Memory B cell (primary cell): ENCODE measurements at regions not wholly inside any gene's neighbourhood (a gene's known extent, or its start where the extent isn't known, plus 50 kb on each side); places are given as distances from the start of the nearest gene placed in this dataset.
"Not testable (repeated sequence)": the region's sequence is repeated elsewhere in the genome, so short reads cannot be mapped to it uniquely, and the experiment has no call there.

Source experiments
- ATAC-seq: fragments of 150-1000 bp; cut with Tn5 transposase; 2 replicates; pipeline ENCODE4 v1.10.0; 2021; ENCODE audit warnings: low read depth, mild to moderate bottlenecking, moderate library complexity
- DNase-seq, 2 donors: peaks; one replicate each; pipeline ENCODE4 v3.0.0; 2022; ENCODE audit warnings: low spot score in 2 of 2
- H3K27ac Mint-ChIP-seq: one replicate; pipeline ENCODE4 v1.8.0; 2022; ENCODE audit warnings: mild to moderate bottlenecking, moderate library complexity, mixed read lengths
- H3K27me3 Mint-ChIP-seq: one replicate; pipeline ENCODE4 v1.8.0; 2022; ENCODE audit warnings: mixed read lengths
- H3K36me3 Mint-ChIP-seq: one replicate; pipeline ENCODE4 v1.8.0; 2022; ENCODE audit warnings: mild to moderate bottlenecking, mixed read lengths
- H3K4me1 Mint-ChIP-seq: one replicate; pipeline ENCODE4 v1.8.0; 2022; ENCODE audit warnings: mixed read lengths
- H3K4me3 Mint-ChIP-seq: one replicate; pipeline ENCODE4 v1.8.0; 2022; ENCODE audit warnings: mild to moderate bottlenecking, moderate library complexity, mixed read lengths
- H3K9me3 Mint-ChIP-seq: one replicate; pipeline ENCODE4 v1.8.0; 2022; ENCODE audit warnings: mixed read lengths

DNA sequence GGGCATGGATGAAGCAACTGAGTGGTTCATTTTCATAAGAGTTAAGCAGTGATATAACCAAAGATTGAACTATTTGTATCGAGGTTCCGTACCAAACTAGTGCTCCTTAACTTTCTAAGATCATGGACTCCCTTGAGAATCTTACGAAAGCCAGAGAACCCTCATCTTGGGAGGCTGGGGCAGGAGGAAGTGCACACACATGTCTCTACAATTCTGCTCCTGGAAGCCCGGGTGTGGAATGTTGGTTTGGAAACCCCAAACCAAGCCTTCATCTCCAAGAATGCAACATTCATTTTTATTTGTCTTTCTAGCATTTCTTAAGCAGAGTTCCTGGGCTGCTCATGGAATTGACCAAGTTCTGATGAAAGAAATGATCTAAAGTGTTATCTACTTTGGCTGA is 215.0 kb upstream of the PRNP start:
- H3K27ac Mint-ChIP-seq, result no peak overlapping the region
- no peaks in the 10 kb centered on the region for H3K4me1 Mint-ChIP-seq
- DNase-seq (no peak), ATAC-seq (no peak)
- no peaks in the 10 kb centered on the region for H3K36me3 Mint-ChIP-seq
- no peaks in the 10 kb centered on the region for H3K9me3 Mint-ChIP-seq
- H3K27me3 Mint-ChIP-seq, result peaks cover 2% of the 10 kb centered on the region
- no peak overlapping the region for H3K4me3 Mint-ChIP-seq

GRCh38 chr20:4470375-4470774 is 215.9 kb upstream of the PRNP start:
- H3K36me3 Mint-ChIP-seq, result no peaks in the 10 kb centered on the region
- ATAC-seq (no peak), DNase-seq (no peak)
- no peaks in the 10 kb centered on the region for H3K9me3 Mint-ChIP-seq
- H3K4me1 Mint-ChIP-seq, result no peaks in the 10 kb centered on the region
- no peak overlapping the region for H3K27ac Mint-ChIP-seq
- H3K27me3 Mint-ChIP-seq, result peaks cover 6% of the 10 kb centered on the region
- no peak overlapping the region for H3K4me3 Mint-ChIP-seq

GRCh38 chr20:4469910-4470309 is 216.3 kb upstream of the PRNP start:
- DNase-seq, result no peak
- H3K4me1 Mint-ChIP-seq, result no peaks in the 10 kb centered on the region
- no peaks in the 10 kb centered on the region for H3K36me3 Mint-ChIP-seq
- peaks cover 8% of the 10 kb centered on the region for H3K27me3 Mint-ChIP-seq
- H3K4me3 Mint-ChIP-seq, result no peak overlapping the region
- no peak overlapping the region for H3K27ac Mint-ChIP-seq
- H3K9me3 Mint-ChIP-seq, result no peaks in the 10 kb centered on the region
- ATAC-seq, result no peak

DNA sequence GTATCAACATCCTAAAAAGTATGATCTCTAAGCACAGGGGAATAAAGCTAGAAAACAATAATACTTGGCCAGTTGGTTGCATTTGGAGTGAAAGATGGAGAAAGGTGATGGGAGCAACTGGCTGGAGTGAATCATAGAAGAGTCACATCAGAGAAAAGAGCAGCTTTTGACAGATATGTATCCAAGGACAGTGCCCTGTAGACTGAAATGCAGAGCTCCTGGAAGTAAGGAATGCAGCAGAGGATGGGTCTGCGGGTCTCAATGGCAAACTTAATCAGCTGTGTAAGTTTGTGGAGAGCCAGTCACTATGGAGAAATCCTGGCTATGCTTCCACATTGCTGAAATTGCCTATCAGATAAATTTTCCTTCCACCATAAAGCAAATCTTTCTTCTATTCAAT is 218.1 kb upstream of the PRNP start:
- Mint-ChIP-seq H3K36me3 (no peaks in the 10 kb centered on the region), H3K27me3 (peaks cover 5% of the 10 kb centered on the region), H3K27ac (no peak overlapping the region), H3K4me3 (no peak overlapping the region), H3K4me1 (no peaks in the 10 kb centered on the region), H3K9me3 (no peaks in the 10 kb centered on the region)
- DNase-seq (no peak), ATAC-seq (no peak)

- DNase-seq, result no peak
- Mint-ChIP-seq H3K9me3 (no peaks in the 10 kb centered on the region), H3K4me3 (no peak overlapping the region), H3K36me3 (no peaks in the 10 kb centered on the region), H3K4me1 (no peaks in the 10 kb centered on the region), H3K27me3 (peaks cover 5% of the 10 kb centered on the region), H3K27ac (no peak overlapping the region)
- ATAC-seq, result no peak
These were observed 216.9 kb upstream of the ADRA1D start for GRCh38 chr20:4465855-4466545.

DNA sequence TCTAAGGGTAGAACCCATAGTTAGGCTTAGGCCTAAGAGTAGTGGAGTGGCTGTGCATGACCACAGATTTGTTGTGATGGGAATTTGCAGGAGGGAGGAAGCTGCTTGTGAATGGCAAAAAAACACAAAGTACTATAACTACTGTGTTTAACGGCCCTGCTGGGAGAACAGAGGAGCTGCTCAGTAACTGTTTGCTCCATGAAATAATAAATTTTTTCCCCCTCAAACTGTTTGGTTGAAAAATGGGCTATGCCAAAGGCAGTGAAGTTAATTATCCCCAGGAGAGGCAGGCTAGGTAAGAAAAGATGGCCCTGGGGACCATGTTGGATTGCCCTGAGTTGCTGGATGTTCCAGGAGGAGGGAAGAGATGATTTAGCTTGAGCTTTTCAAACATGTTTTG is 216.1 kb upstream of the ADRA1D start:
- H3K27me3 Mint-ChIP-seq, result peaks cover 5% of the 10 kb centered on the region
- H3K4me1 Mint-ChIP-seq, result no peaks in the 10 kb centered on the region
- ATAC-seq (no peak), DNase-seq (no peak)
- H3K9me3 Mint-ChIP-seq, result no peaks in the 10 kb centered on the region
- no peaks in the 10 kb centered on the region for H3K36me3 Mint-ChIP-seq
- no peak overlapping the region for H3K4me3 Mint-ChIP-seq
- H3K27ac Mint-ChIP-seq, result no peak overlapping the region

DNA sequence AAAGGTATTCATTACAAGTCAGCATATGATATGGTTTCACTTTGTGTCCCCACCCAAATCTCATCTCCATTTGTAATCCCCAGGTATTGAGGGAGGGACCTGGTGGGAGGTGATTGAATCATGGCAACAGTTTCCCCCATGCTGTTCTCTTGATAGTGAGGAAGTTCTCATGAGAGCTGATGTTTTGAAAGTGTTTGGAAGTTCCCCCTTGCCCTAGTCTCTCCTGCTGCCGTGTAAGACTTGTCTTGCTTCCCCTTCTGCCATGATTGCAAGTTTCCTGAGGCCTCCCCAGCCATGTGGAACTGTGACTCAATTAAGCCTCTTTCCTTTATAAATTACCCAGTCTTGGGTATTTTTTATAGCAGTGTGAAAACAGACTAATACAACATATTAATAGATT is 213.7 kb upstream of the ADRA1D start:
- H3K4me3 Mint-ChIP-seq, H3K4me1 Mint-ChIP-seq, H3K27ac Mint-ChIP-seq, DNase-seq, H3K36me3 Mint-ChIP-seq, ATAC-seq, H3K27me3 Mint-ChIP-seq, H3K9me3 Mint-ChIP-seq: not testable (repeated sequence)

- Mint-ChIP-seq H3K36me3 (no peaks in the 10 kb centered on the region), H3K9me3 (peaks cover 6% of the 10 kb centered on the region), H3K4me3 (no peak overlapping the region), H3K27ac (no peak overlapping the region), H3K4me1 (no peaks in the 10 kb centered on the region), H3K27me3 (no peaks in the 10 kb centered on the region)
- no peak for ATAC-seq
- no peak for DNase-seq
These were observed 210.0 kb upstream of the ADRA1D start for GRCh38 chr20:4459081-4459480.

DNA sequence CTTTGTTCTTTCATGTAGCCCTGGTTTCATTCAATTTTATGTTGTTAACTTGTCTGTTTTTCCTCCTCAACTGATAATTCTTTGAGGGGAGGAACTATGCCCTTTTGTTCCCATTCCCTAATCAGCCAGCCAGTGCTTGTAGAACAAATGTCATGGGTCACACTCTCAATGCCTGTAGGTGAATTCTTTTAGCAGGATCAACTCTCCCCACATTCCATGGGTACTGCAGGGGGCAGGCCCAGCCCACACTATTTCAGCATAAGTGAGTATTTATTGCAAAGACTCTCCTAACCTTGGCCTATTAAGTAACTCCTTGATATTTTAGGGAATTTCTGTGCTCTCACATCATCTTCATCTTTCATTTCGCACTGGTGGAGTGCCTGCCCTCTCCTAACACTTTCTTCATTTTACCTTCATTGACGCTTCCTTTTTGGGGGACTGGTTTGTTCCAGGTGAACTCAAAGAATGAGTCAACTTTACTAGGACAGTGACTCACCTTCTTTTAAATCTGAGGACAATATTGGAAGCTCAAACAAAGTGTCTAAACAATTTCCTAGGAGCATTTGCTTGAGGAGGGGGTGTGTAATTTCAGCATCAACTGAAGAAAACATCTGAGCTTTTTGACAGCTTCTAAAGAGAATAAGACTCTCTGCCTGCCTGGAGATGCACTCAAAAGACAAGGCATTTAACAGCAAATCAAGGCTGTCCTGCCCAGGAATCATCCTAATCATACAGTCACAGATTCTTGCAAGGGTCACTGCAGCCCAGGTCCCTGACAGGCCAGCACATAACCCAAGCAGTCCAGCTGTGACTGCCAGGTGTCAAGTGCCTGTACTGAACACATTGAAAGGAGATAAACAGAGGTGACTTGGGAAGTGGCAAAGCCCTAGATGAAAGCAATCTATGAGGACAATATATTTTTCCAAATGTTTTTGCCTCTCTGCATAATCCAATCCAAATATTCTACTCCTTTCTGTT is 208.8 kb upstream of the ADRA1D start:
- Mint-ChIP-seq H3K4me1 (no peaks in the 10 kb centered on the region), H3K27me3 (peaks cover 1% of the 10 kb centered on the region), H3K36me3 (no peaks in the 10 kb centered on the region), H3K9me3 (peaks cover 6% of the 10 kb centered on the region), H3K27ac (no peak overlapping the region), H3K4me3 (no peak overlapping the region)
- no peak for ATAC-seq
- no peak for DNase-seq

GRCh38 chr20:4455996-4456395 is 206.9 kb upstream of the ADRA1D start:
- no peak overlapping the region for H3K27ac Mint-ChIP-seq
- no peaks in the 10 kb centered on the region for H3K4me1 Mint-ChIP-seq
- DNase-seq (no peak), ATAC-seq (no peak)
- H3K9me3 Mint-ChIP-seq, result peaks cover 6% of the 10 kb centered on the region
- no peak overlapping the region for H3K4me3 Mint-ChIP-seq
- H3K36me3 Mint-ChIP-seq, result no peaks in the 10 kb centered on the region
- H3K27me3 Mint-ChIP-seq, result peaks cover 5% of the 10 kb centered on the region

GRCh38 chr20:4455301-4455701 is 206.2 kb upstream of the ADRA1D start:
- no peak for DNase-seq
- Mint-ChIP-seq H3K9me3 (peaks cover 6% of the 10 kb centered on the region), H3K36me3 (no peaks in the 10 kb centered on the region), H3K4me3 (no peak overlapping the region), H3K4me1 (no peaks in the 10 kb centered on the region), H3K27me3 (peaks cover 5% of the 10 kb centered on the region), H3K27ac (no peak overlapping the region)
- ATAC-seq, result no peak

- Mint-ChIP-seq H3K9me3 (peaks cover 6% of the 10 kb centered on the region), H3K27ac (no peak overlapping the region), H3K4me1 (no peaks in the 10 kb centered on the region), H3K36me3 (no peaks in the 10 kb centered on the region), H3K27me3 (peaks cover 5% of the 10 kb centered on the region), H3K4me3 (no peak overlapping the region)
- no peak for DNase-seq
- ATAC-seq, result no peak
These were observed 205.0 kb upstream of the ADRA1D start for GRCh38 chr20:4454111-4454510.

GRCh38 chr20:4453359-4453758 is 204.3 kb upstream of the ADRA1D start:
- ATAC-seq (no peak), DNase-seq (no peak)
- no peaks in the 10 kb centered on the region for H3K36me3 Mint-ChIP-seq
- H3K4me3 Mint-ChIP-seq, result no peak overlapping the region
- no peaks in the 10 kb centered on the region for H3K4me1 Mint-ChIP-seq
- peaks cover 5% of the 10 kb centered on the region for H3K27me3 Mint-ChIP-seq
- no peak overlapping the region for H3K27ac Mint-ChIP-seq
- H3K9me3 Mint-ChIP-seq, result peaks cover under 1% of the 10 kb centered on the region

DNA sequence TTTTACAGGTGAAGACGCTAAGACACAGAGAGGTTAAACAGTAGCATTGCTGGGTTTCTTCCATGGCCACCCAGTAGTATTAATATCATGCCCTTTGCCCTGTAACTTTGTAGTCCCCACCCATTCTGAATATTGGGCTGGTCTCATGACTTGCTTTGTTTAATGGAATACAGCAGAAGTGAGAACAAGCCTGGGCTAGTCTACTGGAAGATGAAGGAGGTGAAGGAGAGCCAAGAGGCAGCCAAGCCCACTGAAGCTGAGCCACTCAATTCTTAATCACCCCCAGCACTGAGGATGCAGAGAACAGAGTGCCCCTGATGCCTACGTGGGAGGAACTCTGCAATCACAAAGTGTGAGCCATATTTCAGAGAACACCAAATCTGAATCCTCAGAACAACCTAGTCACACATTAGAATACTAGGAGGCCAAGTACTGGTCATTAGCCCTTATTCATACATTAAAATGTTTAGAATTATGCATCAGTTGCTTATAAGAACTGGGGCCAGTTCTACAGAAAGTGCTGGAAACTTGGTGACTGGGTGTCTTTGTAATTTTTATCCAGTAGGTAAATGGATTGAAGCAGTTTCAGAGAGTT is 202.5 kb upstream of the ADRA1D start:
- Mint-ChIP-seq H3K27me3 (peaks cover 5% of the 10 kb centered on the region), H3K4me3 (no peak overlapping the region), H3K9me3 (no peaks in the 10 kb centered on the region), H3K4me1 (no peaks in the 10 kb centered on the region), H3K36me3 (no peaks in the 10 kb centered on the region), H3K27ac (no peak overlapping the region)
- ATAC-seq, result no peak
- DNase-seq, result no peak
